Loucy (cell line): ENCODE measurements at regions not wholly inside any gene's neighbourhood (a gene's known extent, or its start where the extent isn't known, plus 50 kb on each side); places are given as distances from the start of the nearest gene placed in this dataset.

Experiments used
- H2AFZ ChIP-seq: fragments of 200-600 bp; sonication (generic); 2 replicates; pipeline ENCODE4 v1.6.0; 2016; ENCODE audit warnings: antibody characterized with exemption, mild to moderate bottlenecking, low read length, moderate library complexity
- H3F3A ChIP-seq: fragments of 200-600 bp; 2 replicates; pipeline ENCODE4 v1.6.0; 2016; ENCODE audit warnings: antibody characterized with exemption, low read depth, mild to moderate bottlenecking
- H3K27me3 ChIP-seq: fragments of 200-600 bp; sonication (generic); 2 replicates; pipeline ENCODE4 v1.6.1; 2014; ENCODE audit warnings: low read length, mild to moderate bottlenecking; ENCODE audit not compliant: insufficient read depth, poor library complexity, severe bottlenecking
- H3K36me3 ChIP-seq: fragments of 200-600 bp; sonication (generic); 2 replicates; pipeline ENCODE4 v1.6.1; 2016; ENCODE audit warnings: low read length; ENCODE audit not compliant: insufficient read depth
- H3K4me1 ChIP-seq: fragments of 200-600 bp; sonication (generic); 2 replicates; pipeline ENCODE4 v1.5.1; 2014; ENCODE audit warnings: low read length, mild to moderate bottlenecking; ENCODE audit not compliant: insufficient read depth, poor library complexity, severe bottlenecking
- H3K4me2 ChIP-seq: fragments of 200-600 bp; sonication (generic); 2 replicates; pipeline ENCODE4 v1.6.0; 2014; ENCODE audit warnings: antibody characterized with exemption, low read length, low read depth, mild to moderate bottlenecking; ENCODE audit not compliant: poor library complexity, severe bottlenecking
- H3K4me3 ChIP-seq: fragments of 200-600 bp; sonication (generic); 2 replicates; pipeline ENCODE4 v1.5.1; 2014; ENCODE audit warnings: low read length, mild to moderate bottlenecking, mixed read lengths; ENCODE audit not compliant: poor library complexity, severe bottlenecking
- H3K79me2 ChIP-seq: fragments of 200-600 bp; sonication (generic); 2 replicates; pipeline ENCODE4 v1.6.1; 2014; ENCODE audit warnings: low read length; ENCODE audit not compliant: insufficient read depth
- H3K9ac ChIP-seq: fragments of 200-600 bp; sonication (generic); 2 replicates; pipeline ENCODE4 v1.6.0; 2014; ENCODE audit warnings: mild to moderate bottlenecking, low read depth, low read length, moderate library complexity; ENCODE audit not compliant: poor library complexity, severe bottlenecking
- H3K9me2 ChIP-seq: fragments of 200-600 bp; sonication (generic); replicated peaks from 2 replicates; pipeline ENCODE4 v1.6.1; 2016; ENCODE audit warnings: low read depth, low read length, mixed read lengths
- H3K9me3 ChIP-seq: fragments of 200-600 bp; sonication (generic); 2 replicates; pipeline ENCODE4 v1.6.1; 2014; ENCODE audit warnings: mild to moderate bottlenecking, antibody characterized with exemption, low read length, low read depth; ENCODE audit not compliant: insufficient read depth
- H4K20me1 ChIP-seq: fragments of 200-600 bp; sonication (generic); 2 replicates; pipeline ENCODE4 v1.6.0; 2014; ENCODE audit warnings: antibody characterized with exemption, low read length, mild to moderate bottlenecking; ENCODE audit not compliant: insufficient read depth, poor library complexity, severe bottlenecking
- EZH2phosphoT487 ChIP-seq: fragments of 200-600 bp; IDR thresholded peaks from 2 replicates; pipeline ENCODE4 v1.6.1; 2018; ENCODE audit warnings: antibody characterized with exemption, mild to moderate bottlenecking, moderate library complexity, borderline replicate concordance
- TF ChIP-seq, protein P1 (sequence below): fragments of 200-600 bp; sonication (generic); conservative IDR thresholded peaks from 2 replicates; pipeline ENCODE4 v1.5.1; 2014; ENCODE audit warnings: mild to moderate bottlenecking, antibody characterized with exemption, low read length

DNA sequence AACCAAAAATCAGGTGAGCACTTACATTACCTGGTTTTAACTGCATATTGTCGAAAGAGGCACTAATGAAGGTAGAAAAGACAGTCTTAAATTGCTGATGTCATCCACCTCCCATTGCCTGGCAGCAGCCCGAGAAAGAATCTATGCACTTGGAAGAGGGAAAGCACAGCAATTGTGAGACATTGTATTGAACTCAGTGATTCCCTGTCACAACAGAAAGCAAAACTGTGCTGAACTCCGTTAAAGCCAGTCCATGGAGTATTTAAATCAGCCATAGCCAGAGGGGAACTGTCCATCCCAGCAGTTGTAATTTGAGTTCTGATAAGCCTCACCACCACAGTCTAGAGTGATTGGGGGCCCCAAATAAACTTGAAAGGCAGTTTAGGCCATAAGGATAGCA, 466.6 kb upstream of the PCDH9 start:
- no peaks in the 10 kb centered on the region for H3K4me1 ChIP-seq
- H3K4me2 ChIP-seq: no peak overlapping the region
- no peak overlapping the region for H3K4me3 ChIP-seq
- no peaks in the 10 kb centered on the region for H3K27me3 ChIP-seq
- H3K79me2 ChIP-seq: no peaks in the 10 kb centered on the region
- H3K9me3 ChIP-seq: 0 out of 2 replicates have a peak, but pooled peaks cover 2% of the 10 kb centered on the region
- TF ChIP-seq, protein P1, sequence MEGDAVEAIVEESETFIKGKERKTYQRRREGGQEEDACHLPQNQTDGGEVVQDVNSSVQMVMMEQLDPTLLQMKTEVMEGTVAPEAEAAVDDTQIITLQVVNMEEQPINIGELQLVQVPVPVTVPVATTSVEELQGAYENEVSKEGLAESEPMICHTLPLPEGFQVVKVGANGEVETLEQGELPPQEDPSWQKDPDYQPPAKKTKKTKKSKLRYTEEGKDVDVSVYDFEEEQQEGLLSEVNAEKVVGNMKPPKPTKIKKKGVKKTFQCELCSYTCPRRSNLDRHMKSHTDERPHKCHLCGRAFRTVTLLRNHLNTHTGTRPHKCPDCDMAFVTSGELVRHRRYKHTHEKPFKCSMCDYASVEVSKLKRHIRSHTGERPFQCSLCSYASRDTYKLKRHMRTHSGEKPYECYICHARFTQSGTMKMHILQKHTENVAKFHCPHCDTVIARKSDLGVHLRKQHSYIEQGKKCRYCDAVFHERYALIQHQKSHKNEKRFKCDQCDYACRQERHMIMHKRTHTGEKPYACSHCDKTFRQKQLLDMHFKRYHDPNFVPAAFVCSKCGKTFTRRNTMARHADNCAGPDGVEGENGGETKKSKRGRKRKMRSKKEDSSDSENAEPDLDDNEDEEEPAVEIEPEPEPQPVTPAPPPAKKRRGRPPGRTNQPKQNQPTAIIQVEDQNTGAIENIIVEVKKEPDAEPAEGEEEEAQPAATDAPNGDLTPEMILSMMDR: no peak
- TF ChIP-seq EZH2phosphoT487: no peak
- H3K9me2 ChIP-seq: 0 out of 2 replicates have a peak, but pooled peaks cover 4% of the 10 kb centered on the region
- no peak overlapping the region for H2AFZ ChIP-seq
- H3F3A ChIP-seq: no peaks in the 10 kb centered on the region
- no peak overlapping the region for H3K9ac ChIP-seq
- no peaks in the 10 kb centered on the region for H4K20me1 ChIP-seq
- no peaks in the 10 kb centered on the region for H3K36me3 ChIP-seq

DNA sequence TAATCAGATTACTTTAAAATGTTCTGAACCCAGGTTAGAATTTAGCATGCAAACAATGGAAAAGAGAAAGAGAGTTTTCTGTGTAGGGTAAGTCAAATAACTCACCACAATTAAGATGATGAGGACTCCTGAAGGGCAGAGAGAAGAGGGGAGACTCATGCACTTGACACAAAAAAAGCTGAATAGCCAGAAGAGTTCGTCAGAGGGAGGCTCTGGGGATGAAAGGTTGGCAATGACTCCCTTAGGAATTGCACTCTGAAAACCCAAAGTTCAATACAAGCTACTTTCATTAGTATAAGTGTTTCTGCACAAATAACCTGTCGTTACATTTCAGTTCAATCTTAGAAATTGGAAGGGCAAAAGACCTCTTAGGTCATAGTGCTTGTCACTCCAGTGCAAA, 434.4 kb upstream of the PCDH9 start:
- Histone ChIP-seq H3K36me3 (no peaks in the 10 kb centered on the region), H3K4me3 (no peak overlapping the region), H3K79me2 (no peaks in the 10 kb centered on the region), H2AFZ (no peak overlapping the region), H3K27me3 (no peaks in the 10 kb centered on the region), H3K4me1 (no peaks in the 10 kb centered on the region), H3K9ac (no peak overlapping the region), H3F3A (no peaks in the 10 kb centered on the region), H3K9me2 (no peaks in the 10 kb centered on the region), H3K4me2 (no peak overlapping the region), H3K9me3 (no peaks in the 10 kb centered on the region), H4K20me1 (no peaks in the 10 kb centered on the region)
- TF ChIP-seq, protein P1: no peak
- no peak for TF ChIP-seq EZH2phosphoT487

DNA sequence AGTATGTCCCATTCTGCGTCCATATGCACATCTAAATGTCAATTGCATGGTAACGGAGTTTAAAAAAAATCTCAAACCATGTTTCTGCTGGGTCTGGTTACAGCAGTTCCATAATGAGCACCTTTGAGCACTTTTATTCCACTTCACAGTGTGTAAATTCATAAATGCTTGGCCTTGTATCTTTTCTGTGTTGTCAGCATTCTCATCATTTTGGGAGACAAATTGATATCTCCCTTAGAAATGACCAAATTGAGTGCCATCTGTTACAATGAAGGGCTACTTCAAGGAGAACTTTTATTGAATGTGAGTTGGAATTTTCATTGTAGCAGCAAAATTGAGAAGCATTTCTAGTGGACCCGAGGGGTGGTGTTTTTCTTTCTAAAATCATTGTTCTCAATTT, 432.9 kb upstream of the PCDH9 start:
- H3K9me3 ChIP-seq: no peaks in the 10 kb centered on the region
- no peak overlapping the region for H3K9ac ChIP-seq
- H3K4me1 ChIP-seq: no peaks in the 10 kb centered on the region
- no peaks in the 10 kb centered on the region for H3F3A ChIP-seq
- no peak for TF ChIP-seq EZH2phosphoT487
- TF ChIP-seq, protein P1: no peak
- no peaks in the 10 kb centered on the region for H3K27me3 ChIP-seq
- H3K79me2 ChIP-seq: no peaks in the 10 kb centered on the region
- H4K20me1 ChIP-seq: no peaks in the 10 kb centered on the region
- no peaks in the 10 kb centered on the region for H3K9me2 ChIP-seq
- H3K36me3 ChIP-seq: no peaks in the 10 kb centered on the region
- no peak overlapping the region for H3K4me2 ChIP-seq
- H3K4me3 ChIP-seq: no peak overlapping the region
- H2AFZ ChIP-seq: no peak overlapping the region
